ENCODE measurements at regions not wholly inside any gene's neighbourhood (a gene's known extent, or its start where the extent isn't known, plus 50 kb on each side); places are given as distances from the start of the nearest gene placed in this dataset.

DNA sequence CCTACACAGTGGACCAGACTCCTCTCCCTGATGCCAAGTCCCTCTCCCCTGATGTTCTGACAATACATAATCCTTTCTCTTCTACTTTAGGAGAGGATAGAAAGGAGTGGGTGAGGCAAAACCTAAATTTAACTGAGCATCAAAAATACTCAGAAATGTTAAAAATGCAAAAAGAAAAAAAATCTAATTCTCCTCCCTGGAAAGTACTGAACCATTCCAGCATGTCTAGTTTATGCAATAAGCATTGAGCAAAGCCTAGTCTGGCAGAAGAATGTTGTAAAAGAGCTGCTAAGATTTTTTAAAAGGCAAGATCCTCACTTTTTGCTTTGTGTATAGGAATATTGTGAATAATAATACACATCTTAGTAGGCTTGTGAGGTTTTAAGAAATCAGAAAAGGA, 116.6 kb upstream of the STXBP5 start:
- Histone ChIP-seq H3K9ac (ENCODE audit: insufficient read depth, low read length, poor library complexity, severe bottlenecking) (no peak overlapping the region), H3K4me3 (replicated peaks in 1 of 3; ENCODE audit: low read depth in 2 of 3, low read length in 3 of 3) (no peak overlapping the region), H3K27ac (ENCODE audit: low read depth in 1 of 2, low read length in 2 of 2) (no peak overlapping the region), H4K20me1 (ENCODE audit: insufficient read depth, low read length) (no peaks in the 10 kb centered on the region), H3K4me2 (replicated peaks; ENCODE audit: extremely low read depth, low read length, poor library complexity, severe bottlenecking) (no peak overlapping the region), H3K36me3 (replicated peaks in 1 of 2; ENCODE audit: control insufficient read depth in 1 of 2, insufficient read depth in 2 of 2, low read length in 2 of 2) (no peaks in the 10 kb centered on the region), H2AFZ (ENCODE audit: insufficient read depth, low read depth, low read length, poor library complexity, severe bottlenecking) (no peak overlapping the region), H3K9me3 (replicated peaks in 1 of 2; ENCODE audit: control insufficient read depth in 1 of 2, insufficient read depth in 1 of 2, low read length in 2 of 2) (peaks cover 0 to 12% of the 10 kb centered on the region in 2 donors), H3K4me1 (ENCODE audit: control insufficient read depth in 1 of 2, insufficient read depth in 2 of 2, low read length in 2 of 2) (no peaks in the 10 kb centered on the region), H3K79me2 (ENCODE audit: insufficient read depth, low read length) (no peaks in the 10 kb centered on the region), H3K27me3 (ENCODE audit: control insufficient read depth in 2 of 2, insufficient read depth in 2 of 2, low read length in 2 of 2) (no peaks in the 10 kb centered on the region)
- intact Hi-C loops (cut with micrococcal nuclease), result no loop called here
- H3K27ac Mint-ChIP-seq, result no peak overlapping the region
- DNase-seq, result no peak
- peaks cover 0 to 2% of the 10 kb centered on the region in 2 donors for H3K36me3 Mint-ChIP-seq
- H3K9me3 Mint-ChIP-seq, result peaks cover 6 to 26% (median 13%) of the 10 kb centered on the region in 7 donors
- TF ChIP-seq CTCF (IDR thresholded peaks at IDR 0.05), result no peak
- H3K4me1 Mint-ChIP-seq, result no peaks in the 10 kb centered on the region
- H3K4me3 Mint-ChIP-seq, result no peak overlapping the region
- peaks cover 0 to 4% (median 0%) of the 10 kb centered on the region in 3 donors for H3K27me3 Mint-ChIP-seq (ENCODE audit: low read depth in 3 of 3)

DNA sequence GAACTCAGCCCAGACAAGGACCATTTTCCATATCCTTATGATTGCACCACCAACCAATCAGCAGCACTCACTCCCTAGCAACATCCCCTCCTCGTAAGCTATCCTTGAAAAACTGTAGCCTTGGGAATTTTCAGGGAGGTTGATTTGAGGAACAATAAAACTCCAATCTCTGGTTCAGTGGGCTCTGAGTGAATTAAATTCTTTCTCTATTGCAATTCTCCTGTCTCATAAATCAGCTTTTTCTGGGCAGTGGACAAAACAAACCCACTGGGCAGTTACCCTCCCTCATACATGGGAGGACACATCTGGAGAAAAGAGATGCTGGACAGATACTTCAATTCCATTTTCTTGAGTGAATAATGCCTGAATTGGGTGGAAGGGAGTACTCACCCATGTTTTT, 115.4 kb upstream of the STXBP5 start:
- peaks cover 0 to 12% of the 10 kb centered on the region in 2 donors for H3K9me3 ChIP-seq (replicated peaks in 1 of 2; ENCODE audit: control insufficient read depth in 1 of 2, insufficient read depth in 1 of 2, low read length in 2 of 2)
- H3K9ac ChIP-seq (ENCODE audit: insufficient read depth, low read length, poor library complexity, severe bottlenecking), result no peak overlapping the region
- no CpG with 5 or more reads among the region's 1 CpG for WGBS (ENCODE audit: insufficient coverage)
- intact Hi-C loops (cut with micrococcal nuclease), result no loop called here
- Mint-ChIP-seq H3K4me3 (no peak overlapping the region), H3K4me1 (no peaks in the 10 kb centered on the region), H3K9me3 (peaks cover 8 to 25% (median 13%) of the 10 kb centered on the region in 7 donors), H3K27me3 (ENCODE audit: low read depth in 3 of 3) (peaks cover 0 to 4% (median 0%) of the 10 kb centered on the region in 3 donors), H3K36me3 (peaks cover 0 to 2% of the 10 kb centered on the region in 2 donors), H3K27ac (no peak overlapping the region)
- H3K27me3 ChIP-seq (ENCODE audit: control insufficient read depth in 2 of 2, insufficient read depth in 2 of 2, low read length in 2 of 2), result no peaks in the 10 kb centered on the region
- no peak overlapping the region for H3K27ac ChIP-seq (ENCODE audit: low read depth in 1 of 2, low read length in 2 of 2)
- no peak for DNase-seq
- H2AFZ ChIP-seq (ENCODE audit: insufficient read depth, low read depth, low read length, poor library complexity, severe bottlenecking), result no peak overlapping the region
- no peaks in the 10 kb centered on the region for H3K4me1 ChIP-seq (ENCODE audit: control insufficient read depth in 1 of 2, insufficient read depth in 2 of 2, low read length in 2 of 2)
- TF ChIP-seq CTCF (IDR thresholded peaks at IDR 0.05), result no peak
- no peak overlapping the region for H3K4me2 ChIP-seq (replicated peaks; ENCODE audit: extremely low read depth, low read length, poor library complexity, severe bottlenecking)
- no peaks in the 10 kb centered on the region for H3K79me2 ChIP-seq (ENCODE audit: insufficient read depth, low read length)
- H3K36me3 ChIP-seq (replicated peaks in 1 of 2; ENCODE audit: control insufficient read depth in 1 of 2, insufficient read depth in 2 of 2, low read length in 2 of 2), result no peaks in the 10 kb centered on the region
- no peak overlapping the region for H3K4me3 ChIP-seq (replicated peaks in 1 of 3; ENCODE audit: low read depth in 2 of 3, low read length in 3 of 3)
- H4K20me1 ChIP-seq (ENCODE audit: insufficient read depth, low read length), result no peaks in the 10 kb centered on the region
